ENCODE measurements at regions not wholly inside any gene's neighbourhood (a gene's known extent, or its start where the extent isn't known, plus 50 kb on each side); places are given as distances from the start of the nearest gene placed in this dataset.

- Histone ChIP-seq H3K4me3 (ENCODE audit: low read depth, low read length) (no peak overlapping the region), H3K9me3 (ENCODE audit: control insufficient read depth, insufficient read depth, low read length) (no peaks in the 10 kb centered on the region), H3K27ac (ENCODE audit: low read depth, low read length) (no peak overlapping the region), H3K27me3 (ENCODE audit: control insufficient read depth, insufficient read depth, low read length) (peaks cover 3% of the 10 kb centered on the region)
- ChIA-PET CTCF (no interaction called here), POLR2A (no interaction called here)
- TF ChIP-seq CTCF (IDR thresholded peaks at IDR 0.05; ENCODE audit: low read depth, low read length) = no peak
- DNase-seq (ENCODE audit: low read depth, low spot score) = no peak
Measured at GRCh38 chr10:116006508-116006907, 266.5 kb downstream of the GFRA1 start.

- Histone ChIP-seq H3K27ac (ENCODE audit: low read depth, low read length) (no peak overlapping the region), H3K4me3 (ENCODE audit: low read depth, low read length) (no peak overlapping the region), H3K9me3 (ENCODE audit: control insufficient read depth, insufficient read depth, low read length) (no peaks in the 10 kb centered on the region), H3K27me3 (ENCODE audit: control insufficient read depth, insufficient read depth, low read length) (peaks cover 7% of the 10 kb centered on the region)
- ChIA-PET CTCF (no interaction called here), POLR2A (no interaction called here)
- no peak for DNase-seq (ENCODE audit: low read depth, low spot score)
- no peak for TF ChIP-seq CTCF (IDR thresholded peaks at IDR 0.05; ENCODE audit: low read depth, low read length)
Measured at GRCh38 chr10:116005301-116005700, 267.7 kb downstream of the GFRA1 start.

GRCh38 chr10:116002735-116003134 lies 270.3 kb downstream of the GFRA1 start:
- ChIA-PET POLR2A (no interaction called here), CTCF (no interaction called here)
- H3K4me3 ChIP-seq (ENCODE audit: low read depth, low read length) = no peak overlapping the region
- no peak for DNase-seq (ENCODE audit: low read depth, low spot score)
- peaks cover 7% of the 10 kb centered on the region for H3K27me3 ChIP-seq (ENCODE audit: control insufficient read depth, insufficient read depth, low read length)
- TF ChIP-seq CTCF (IDR thresholded peaks at IDR 0.05; ENCODE audit: low read depth, low read length) = no peak
- no peaks in the 10 kb centered on the region for H3K9me3 ChIP-seq (ENCODE audit: control insufficient read depth, insufficient read depth, low read length)
- H3K27ac ChIP-seq (ENCODE audit: low read depth, low read length) = no peak overlapping the region

GRCh38 chr10:116001976-116002375 lies 271.0 kb downstream of the GFRA1 start:
- CTCF ChIA-PET = interaction anchor here (0.7 kb wide), 1 partner anchor 102 kb away, joined by 3 read pairs; no protein-coding TSS in a partner anchor
- Histone ChIP-seq H3K9me3 (ENCODE audit: control insufficient read depth, insufficient read depth, low read length) (no peaks in the 10 kb centered on the region), H3K4me3 (ENCODE audit: low read depth, low read length) (no peak overlapping the region), H3K27me3 (ENCODE audit: control insufficient read depth, insufficient read depth, low read length) (peaks cover 7% of the 10 kb centered on the region), H3K27ac (ENCODE audit: low read depth, low read length) (no peak overlapping the region)
- POLR2A ChIA-PET = no interaction called here
- TF ChIP-seq CTCF (IDR thresholded peaks at IDR 0.05; ENCODE audit: low read depth, low read length) = no peak
- no peak for DNase-seq (ENCODE audit: low read depth, low spot score)

- CTCF ChIA-PET = interaction anchor here (0.7 kb wide), 1 partner anchor 101 kb away, joined by 3 read pairs; no protein-coding TSS in a partner anchor
Measured at GRCh38 chr10:116001262-116001857, 271.6 kb downstream of the GFRA1 start.

More at GRCh38 chr10:116001262-116001857, 271.6 kb downstream of the GFRA1 start:
- Histone ChIP-seq H3K27ac (ENCODE audit: low read depth, low read length) (no peak overlapping the region), H3K4me3 (ENCODE audit: low read depth, low read length) (no peak overlapping the region), H3K27me3 (ENCODE audit: control insufficient read depth, insufficient read depth, low read length) (peaks cover 7% of the 10 kb centered on the region), H3K9me3 (ENCODE audit: control insufficient read depth, insufficient read depth, low read length) (no peaks in the 10 kb centered on the region)
- TF ChIP-seq CTCF (IDR thresholded peaks at IDR 0.05; ENCODE audit: low read depth, low read length) = no peak
- no peak for DNase-seq (ENCODE audit: low read depth, low spot score)
- POLR2A ChIA-PET = no interaction called here

Data from AG04450 (cell line).